COLO668 (cell line): ENCODE measurements at regions not wholly inside any gene's neighbourhood (a gene's known extent, or its start where the extent isn't known, plus 50 kb on each side); places are given as distances from the start of the nearest gene placed in this dataset.
"Not testable (repeated sequence)": the region's sequence is repeated elsewhere in the genome, so short reads cannot be mapped to it uniquely, and the experiment has no call there.

Experiments used
- DNase-seq: peaks from one replicate; lab custom pipeline; 2025; ENCODE audit not compliant: unreplicated experiment; lab: John Stamatoyannopoulos, UW

- no peak for DNase-seq
Observed at GRCh38 chr3:194054961-194055360, 81.0 kb upstream of the HES1 start.

GRCh38 chr3:194056323-194056722, 79.6 kb upstream of the HES1 start:
- not testable (repeated sequence) for DNase-seq

GRCh38 chr3:194056731-194057415, 79.1 kb upstream of the HES1 start:
- DNase-seq, result no peak

- DNase-seq, result no peak
Observed at GRCh38 chr3:194057570-194058188, 78.3 kb upstream of the HES1 start.

- peak; percentile 80 for DNase-seq
Observed at GRCh38 chr3:194058189-194058571, 77.8 kb upstream of the HES1 start.

- DNase-seq, result no peak
Observed at GRCh38 chr3:194058753-194059152, 77.2 kb upstream of the HES1 start.

GRCh38 chr3:194061421-194062030, 74.4 kb upstream of the HES1 start:
- DNase-seq, result no peak

GRCh38 chr3:194062830-194063229, 73.1 kb upstream of the HES1 start:
- DNase-seq, result no peak

GRCh38 chr3:194064380-194065332, 71.3 kb upstream of the HES1 start:
- no peak for DNase-seq

GRCh38 chr3:194067327-194067726, 68.6 kb upstream of the HES1 start:
- not testable (repeated sequence) for DNase-seq

GRCh38 chr3:194067949-194068362, 68.0 kb upstream of the HES1 start:
- DNase-seq, result no peak

GRCh38 chr3:194069421-194070219, 66.3 kb upstream of the HES1 start:
- DNase-seq, result no peak

GRCh38 chr3:194070220-194070633, 65.7 kb upstream of the HES1 start:
- DNase-seq, result no peak

- peak; percentile 87 for DNase-seq
Observed at GRCh38 chr3:194070634-194071409, 65.1 kb upstream of the HES1 start.

- no peak for DNase-seq
Observed at GRCh38 chr3:194072097-194072428, 63.9 kb upstream of the HES1 start.

GRCh38 chr3:194072691-194073279, 63.2 kb upstream of the HES1 start:
- DNase-seq, result no peak

- no peak for DNase-seq
Observed at GRCh38 chr3:194073926-194074325, 62.0 kb upstream of the HES1 start.

GRCh38 chr3:194075088-194075615, 60.8 kb upstream of the HES1 start:
- DNase-seq, result no peak

- DNase-seq, result peak; percentile 11
Observed at GRCh38 chr3:194075802-194076460, 60.0 kb upstream of the HES1 start.
